GF-D8 (cell line): ENCODE measurements at regions not wholly inside any gene's neighbourhood (a gene's known extent, or its start where the extent isn't known, plus 50 kb on each side); places are given as distances from the start of the nearest gene placed in this dataset.
"Not testable (repeated sequence)": the region's sequence is repeated elsewhere in the genome, so short reads cannot be mapped to it uniquely, and the experiment has no call there.

ENCODE experiments used
- DNase-seq: peaks from one replicate; lab custom pipeline; 2025; lab: John Stamatoyannopoulos, UW

GRCh38 chrX:113920661-113921060 is 663.2 kb upstream of the HTR2C start:
- no peak for DNase-seq

- no peak for DNase-seq
Measured at GRCh38 chrX:113919387-113919786, 664.5 kb upstream of the HTR2C start.

- DNase-seq: no peak
Measured at GRCh38 chrX:113906168-113906567, 677.7 kb upstream of the HTR2C start.

GRCh38 chrX:113892891-113893290 is 691.0 kb upstream of the HTR2C start:
- DNase-seq: no peak

- DNase-seq: no peak
Measured at GRCh38 chrX:113892401-113892800, 691.5 kb upstream of the HTR2C start.

- no peak for DNase-seq
Measured at GRCh38 chrX:113873056-113873455, 710.8 kb upstream of the HTR2C start.

- DNase-seq: no peak
Measured at GRCh38 chrX:113868711-113869110, 715.2 kb upstream of the HTR2C start.

GRCh38 chrX:113868177-113868576 is 715.7 kb upstream of the HTR2C start:
- no peak for DNase-seq

- no peak for DNase-seq
Measured at GRCh38 chrX:113849408-113849807, 734.5 kb upstream of the HTR2C start.

GRCh38 chrX:113833096-113834055 is 750.5 kb upstream of the HTR2C start:
- DNase-seq: no peak

- no peak for DNase-seq
Measured at GRCh38 chrX:113828470-113828869, 755.4 kb upstream of the HTR2C start.

GRCh38 chrX:113818346-113818745 is 765.5 kb upstream of the HTR2C start:
- DNase-seq: no peak

GRCh38 chrX:113804819-113805218 is 779.1 kb upstream of the HTR2C start:
- no peak for DNase-seq

- DNase-seq: no peak
Measured at GRCh38 chrX:113804291-113804690, 779.6 kb upstream of the HTR2C start.

GRCh38 chrX:113802837-113803236 is 781.0 kb upstream of the HTR2C start:
- DNase-seq: no peak

GRCh38 chrX:113800955-113801354 is 782.9 kb upstream of the HTR2C start:
- DNase-seq: no peak

- DNase-seq: no peak
Measured at GRCh38 chrX:113793563-113793962, 790.3 kb upstream of the HTR2C start.

- no peak for DNase-seq
Measured at GRCh38 chrX:113790987-113791386, 792.9 kb upstream of the HTR2C start.

- DNase-seq: not testable (repeated sequence)
Measured at GRCh38 chrX:113784754-113785153, 799.1 kb upstream of the HTR2C start.

GRCh38 chrX:113770806-113771205 is 813.1 kb upstream of the HTR2C start:
- DNase-seq: no peak

GRCh38 chrX:113770071-113770470 is 813.8 kb upstream of the HTR2C start:
- DNase-seq: no peak

GRCh38 chrX:113759422-113759821 is 824.5 kb upstream of the HTR2C start:
- DNase-seq: no peak

GRCh38 chrX:113747274-113747973 is 836.5 kb upstream of the HTR2C start:
- no peak for DNase-seq
